H4 (cell line): ENCODE measurements at regions not wholly inside any gene's neighbourhood (a gene's known extent, or its start where the extent isn't known, plus 50 kb on each side); places are given as distances from the start of the nearest gene placed in this dataset.
A peak's percentile ranks its signal among the peaks of the same experiment; 100 is the strongest.
"Not testable (repeated sequence)": the region's sequence is repeated elsewhere in the genome, so short reads cannot be mapped to it uniquely, and the experiment has no call there.

Experiments
- DNase-seq: peaks from one replicate; pipeline ENCODE4 v3.0.0-alpha.2; 2015; ENCODE audit warnings: low spot score

GRCh38 chr1:20432341-20432740, 53.7 kb downstream of the CAMK2N1 start:
- DNase-seq: no peak

DNA sequence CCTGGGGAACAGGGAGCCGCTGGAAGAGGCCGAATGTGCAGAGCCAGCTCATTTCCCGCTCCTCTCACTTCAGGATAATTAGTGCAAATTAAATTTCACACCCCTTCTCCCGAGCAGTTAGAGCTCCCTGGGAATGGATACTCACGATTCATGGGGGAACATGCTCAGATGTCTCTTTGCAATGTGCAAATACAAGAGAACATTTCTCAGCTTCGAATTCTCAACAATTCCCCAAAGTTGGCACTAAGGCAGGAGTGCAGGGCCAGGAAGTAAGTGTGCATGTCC, 54.9 kb downstream of the CAMK2N1 start:
- no peak for DNase-seq

GRCh38 chr1:20430355-20431175, 55.4 kb downstream of the CAMK2N1 start:
- DNase-seq: no peak

DNA sequence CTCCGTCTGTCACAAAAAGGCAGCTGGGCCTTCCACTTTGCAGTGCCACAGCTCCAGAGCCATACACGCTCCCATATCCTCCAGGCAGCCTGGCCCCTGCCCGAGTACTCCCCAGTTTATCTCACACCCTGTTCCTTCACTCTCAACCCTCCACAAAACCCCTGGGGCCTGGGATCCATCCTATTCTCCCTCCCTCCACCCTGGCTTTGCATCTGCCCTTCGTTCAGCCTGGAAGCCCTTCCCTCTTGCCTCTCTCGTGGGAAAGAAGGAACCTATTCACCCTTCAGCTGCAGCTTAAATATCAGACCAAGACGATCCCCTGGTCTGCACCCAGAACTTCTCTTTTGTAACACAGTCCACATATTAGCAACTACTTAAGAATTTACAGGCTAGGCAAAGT, 56.7 kb downstream of the CAMK2N1 start:
- DNase-seq: no peak

GRCh38 chr1:20428841-20429240, 57.2 kb downstream of the CAMK2N1 start:
- DNase-seq: no peak

GRCh38 chr1:20426923-20427322, 59.1 kb downstream of the CAMK2N1 start:
- peak; percentile 72 for DNase-seq

- no peak for DNase-seq
These were observed 59.6 kb downstream of the CAMK2N1 start for GRCh38 chr1:20426371-20426770.

DNA sequence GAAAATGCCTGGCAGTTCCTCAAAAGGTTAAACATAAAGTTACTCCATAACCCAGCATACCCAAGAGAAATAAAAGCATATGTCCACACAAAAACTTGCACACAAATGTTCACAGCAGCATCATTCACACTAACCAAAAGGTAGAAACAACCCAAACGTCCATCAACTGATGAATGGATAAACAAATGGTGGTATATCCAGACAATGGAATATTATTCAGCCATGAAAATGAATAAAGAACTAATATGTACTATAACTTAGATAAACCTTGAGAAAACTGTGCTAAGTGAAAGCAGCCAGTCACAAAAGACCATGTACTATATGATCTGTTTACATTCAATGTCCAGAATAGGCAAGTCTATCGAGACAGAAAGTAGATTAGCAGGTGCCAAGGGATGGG, 60.4 kb downstream of the CAMK2N1 start:
- DNase-seq: no peak

GRCh38 chr1:20423169-20423795, 62.7 kb downstream of the CAMK2N1 start:
- DNase-seq: no peak

- DNase-seq: no peak
These were observed 64.6 kb downstream of the CAMK2N1 start for GRCh38 chr1:20421441-20421840.

GRCh38 chr1:20417581-20417980, 68.4 kb downstream of the CAMK2N1 start:
- no peak for DNase-seq

DNA sequence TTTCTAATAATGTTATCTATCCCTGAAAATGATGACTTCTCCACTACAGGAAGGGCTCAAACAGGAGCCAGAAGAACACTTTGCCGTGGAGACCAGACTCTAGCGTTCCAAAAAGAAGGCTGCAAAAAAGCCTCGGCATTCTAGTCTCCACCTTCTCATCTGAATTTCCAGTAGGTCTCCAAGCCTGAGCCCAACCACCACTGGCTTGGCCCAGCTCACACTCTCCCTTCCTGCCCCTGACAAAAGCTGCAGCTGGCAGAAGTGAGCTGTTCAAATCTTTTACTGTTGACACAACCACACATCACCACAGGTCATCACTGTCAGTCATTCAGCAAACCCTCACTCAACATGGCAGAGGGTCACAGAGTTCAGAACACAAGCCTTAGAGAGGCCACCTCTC, 69.3 kb downstream of the CAMK2N1 start:
- DNase-seq: no peak

DNA sequence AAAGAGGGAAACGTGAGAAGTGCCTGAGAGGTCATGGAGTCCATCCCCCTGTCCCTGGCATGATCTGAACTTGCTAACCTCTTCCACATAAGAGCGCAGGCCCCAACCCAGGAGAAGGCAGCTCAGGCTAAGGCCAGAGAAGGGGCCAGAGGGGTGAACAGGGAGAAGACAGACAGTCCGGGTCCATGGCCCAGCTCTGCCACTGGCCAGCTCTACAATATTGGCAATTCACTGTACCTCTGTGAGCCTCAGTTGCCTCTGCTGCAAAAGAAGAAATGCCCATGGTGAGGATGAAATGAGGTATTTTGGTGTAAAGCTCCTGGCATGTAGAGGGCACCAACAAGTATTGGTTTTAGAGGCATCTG, 72.3 kb downstream of the CAMK2N1 start:
- DNase-seq: no peak

DNA sequence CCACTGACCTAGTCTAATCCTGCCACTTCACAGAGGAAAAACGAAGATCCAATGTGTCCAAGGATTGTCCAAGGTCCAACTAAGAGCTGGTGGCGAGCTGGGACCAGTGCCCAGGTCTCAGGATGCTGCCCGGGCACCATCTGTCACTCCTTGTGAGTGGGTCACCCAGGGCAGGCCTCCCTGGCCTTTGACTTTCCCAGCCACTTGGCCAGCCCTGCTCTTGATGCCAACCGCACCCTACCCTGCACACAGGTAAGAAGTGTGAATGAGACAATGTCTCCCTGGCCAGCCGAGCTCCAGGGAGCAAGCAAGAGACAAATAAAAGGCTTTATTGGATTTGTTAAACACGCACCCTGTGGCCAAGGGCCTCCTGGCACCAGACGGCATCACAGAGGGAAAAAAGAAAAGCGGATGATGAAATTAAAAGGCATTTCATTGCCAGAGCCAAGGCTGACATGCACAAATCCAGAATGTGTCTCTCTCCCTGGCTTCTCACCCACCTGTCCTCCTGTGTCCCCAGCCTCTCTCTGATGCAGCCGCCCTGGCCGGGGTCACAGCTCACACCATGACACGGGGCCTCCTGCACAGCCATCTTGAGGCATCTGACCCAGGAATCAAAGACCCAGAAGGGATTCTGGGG, 72.8 kb downstream of the CAMK2N1 start:
- DNase-seq: no peak

DNA sequence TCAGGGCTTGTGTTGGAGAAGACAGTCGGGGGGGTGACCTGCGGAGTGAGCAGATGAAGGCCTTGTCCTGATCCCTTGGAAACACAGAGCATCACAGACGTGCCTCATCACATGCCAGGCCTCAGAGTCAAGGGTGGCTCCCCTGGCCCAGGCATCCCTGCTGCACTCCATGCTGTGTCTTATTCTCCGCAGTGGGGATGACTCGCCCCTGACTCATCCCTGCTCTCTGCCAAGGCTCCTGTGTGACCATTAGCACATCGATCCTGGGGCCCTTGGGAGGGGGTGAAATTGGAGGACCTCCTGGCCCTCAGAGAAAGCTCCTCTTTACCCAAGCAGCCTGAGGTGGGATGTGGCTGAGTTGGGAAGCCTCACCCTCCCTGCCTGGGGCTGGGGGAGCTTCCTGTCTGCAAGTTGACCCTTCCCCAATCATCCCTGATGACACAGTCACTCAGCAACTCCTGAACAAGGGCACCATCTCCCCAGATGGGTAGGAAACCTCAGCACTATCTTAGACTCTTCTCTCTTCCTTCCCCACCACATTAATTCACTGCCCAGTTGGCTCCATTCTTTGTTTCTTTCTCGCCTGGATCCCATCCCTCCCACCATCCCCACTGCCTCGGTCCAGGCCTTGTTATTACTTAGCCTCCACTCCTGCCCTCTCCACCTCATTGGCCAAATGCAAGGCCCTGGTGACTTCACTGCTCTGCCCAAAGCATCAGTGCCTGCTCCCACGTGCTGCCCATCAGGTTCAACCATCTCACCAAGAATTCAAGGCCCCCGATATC, 74.6 kb downstream of the CAMK2N1 start:
- DNase-seq: no peak

GRCh38 chr1:20410503-20410902, 75.5 kb downstream of the CAMK2N1 start:
- DNase-seq: no peak

DNA sequence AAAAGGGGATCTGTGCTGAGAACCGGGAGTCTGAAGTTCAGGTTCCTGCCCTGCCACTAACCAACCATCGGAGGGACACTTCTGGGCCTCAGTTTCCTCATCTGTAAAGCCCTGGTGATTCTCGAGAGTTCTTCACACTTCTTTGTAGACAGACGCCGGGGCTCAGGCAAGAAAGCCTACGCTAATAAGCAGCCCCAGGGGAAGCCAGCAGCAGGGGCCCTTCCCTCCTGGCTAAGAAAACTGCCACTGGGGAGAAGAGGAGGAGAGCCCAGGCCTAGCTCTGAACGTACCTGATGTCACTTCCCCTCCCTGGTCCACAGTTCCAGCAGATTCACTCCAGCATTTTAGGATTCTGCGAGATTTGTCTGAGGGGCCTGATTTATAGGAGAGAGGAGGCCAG, 76.0 kb downstream of the CAMK2N1 start:
- no peak for DNase-seq

DNA sequence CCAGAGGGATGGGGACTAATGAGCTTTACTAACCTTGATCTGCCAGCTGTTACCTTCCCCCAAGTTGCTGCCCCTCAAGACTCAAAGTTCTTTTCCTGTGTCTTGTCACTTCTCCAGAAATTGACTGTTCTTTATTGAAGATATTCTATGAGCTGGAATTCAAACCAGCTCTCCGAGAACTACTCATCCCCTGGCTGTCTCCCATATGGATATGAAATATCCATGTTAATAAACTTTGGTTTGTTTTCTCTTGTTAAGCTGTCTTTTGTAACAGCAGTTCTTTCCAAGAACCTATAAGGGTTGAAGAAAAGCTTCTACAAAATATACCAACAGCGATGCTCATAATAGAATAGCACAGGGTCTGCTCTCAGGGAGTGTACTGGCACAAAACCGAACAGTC, 77.0 kb downstream of the CAMK2N1 start:
- DNase-seq: no peak

DNA sequence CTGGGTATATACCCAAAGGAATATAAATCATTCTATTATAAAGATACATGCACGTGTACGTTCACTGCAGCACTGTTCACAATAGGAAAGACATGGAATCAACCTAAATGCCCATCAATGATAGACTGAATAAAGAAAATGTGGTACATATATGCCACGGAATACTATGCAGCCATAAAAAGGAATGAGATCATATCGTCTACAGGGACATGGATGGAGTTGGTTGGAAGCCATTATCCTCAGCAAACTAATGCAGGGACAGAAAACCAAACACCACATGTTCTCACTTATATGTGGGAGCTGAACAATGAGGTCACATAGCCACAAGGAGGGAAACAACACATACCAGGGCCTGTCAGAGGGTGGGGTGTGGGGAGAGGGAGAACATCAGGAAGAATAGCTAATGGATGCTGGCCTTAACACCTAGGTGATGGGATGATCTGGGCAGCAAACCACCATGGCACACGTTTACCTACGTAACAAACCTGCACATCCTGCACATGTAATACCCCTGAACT, 77.8 kb downstream of the CAMK2N1 start:
- not testable (repeated sequence) for DNase-seq

DNA sequence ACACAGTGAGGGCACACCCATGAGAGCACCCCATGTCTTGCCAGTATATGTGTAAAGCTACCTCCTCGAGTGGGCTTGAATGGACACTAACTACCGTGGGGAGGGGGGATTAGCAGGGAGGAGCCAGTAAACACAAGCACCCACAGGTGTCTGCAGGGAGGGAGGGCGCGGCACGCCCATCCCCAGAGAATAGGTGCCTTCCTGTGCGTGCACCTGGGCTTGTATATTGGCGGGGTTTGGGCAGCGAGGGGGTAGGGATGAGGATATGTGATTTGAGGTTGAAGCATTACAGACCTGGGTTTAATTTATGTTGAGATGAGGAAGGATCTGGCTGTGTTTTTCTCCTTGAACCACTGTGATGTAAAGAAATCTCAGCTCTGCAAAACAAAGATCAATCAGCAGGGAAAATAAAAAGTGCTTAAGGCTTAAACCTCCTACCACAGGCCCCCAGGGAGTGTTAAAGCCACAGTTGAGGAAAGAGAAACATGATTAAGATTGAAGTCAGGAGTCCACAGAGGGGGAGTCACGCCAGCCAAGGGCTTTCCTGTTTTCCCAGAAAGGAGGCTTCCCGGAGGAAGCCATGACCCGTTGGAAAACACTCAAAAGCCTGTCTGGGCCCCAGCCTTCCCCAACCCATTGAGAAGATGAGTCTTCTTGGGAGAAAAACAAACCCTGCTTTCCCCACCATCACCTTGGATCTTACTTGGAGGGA, 80.0 kb downstream of the CAMK2N1 start:
- DNase-seq: no peak

GRCh38 chr1:20405051-20405754, 80.8 kb downstream of the CAMK2N1 start:
- no peak for DNase-seq
